BJ (cell line): ENCODE measurements at regions not wholly inside any gene's neighbourhood (a gene's known extent, or its start where the extent isn't known, plus 50 kb on each side); places are given as distances from the start of the nearest gene placed in this dataset.

ENCODE experiments used
- CTCF ChIA-PET: fragments of 350-600 bp; formaldehyde crosslinking; extraction: SDS; loops from one replicate; lab custom pipeline; 2021; ENCODE audit warnings: antibody characterized with exemption, inconsistent platforms; lab: Yijun Ruan, JAX
- POLR2A ChIA-PET: fragments of 300-600 bp; sonication (Branson Sonifier 250); formaldehyde crosslinking; extraction: SDS; loops from one replicate; lab custom pipeline; 2021; ENCODE audit warnings: antibody characterized with exemption; lab: Charles Lee
- DNase-seq: peaks from one replicate; pipeline ENCODE4 v3.0.0-alpha.2; 2011; ENCODE audit warnings: low read depth
- H3K27me3 ChIP-seq: 2 replicates; pipeline ENCODE4 v1.6.0; 2011; ENCODE audit warnings: low read length; ENCODE audit not compliant: control insufficient read depth, insufficient read depth
- H3K36me3 ChIP-seq: 2 replicates; pipeline ENCODE4 v1.5.1; 2011; ENCODE audit warnings: low read length; ENCODE audit not compliant: control insufficient read depth, insufficient read depth
- H3K4me3 ChIP-seq: 2 replicates; pipeline ENCODE4 v1.5.1; 2011; ENCODE audit warnings: low read depth, mild to moderate bottlenecking, control low read depth, low read length
- CTCF ChIP-seq: IDR thresholded peaks from 2 replicates; pipeline ENCODE4 v1.5.1; 2011; ENCODE audit warnings: low read depth, mild to moderate bottlenecking, control low read depth, inconsistent platforms, low read length, moderate library complexity; ENCODE audit not compliant: insufficient read depth

DNA sequence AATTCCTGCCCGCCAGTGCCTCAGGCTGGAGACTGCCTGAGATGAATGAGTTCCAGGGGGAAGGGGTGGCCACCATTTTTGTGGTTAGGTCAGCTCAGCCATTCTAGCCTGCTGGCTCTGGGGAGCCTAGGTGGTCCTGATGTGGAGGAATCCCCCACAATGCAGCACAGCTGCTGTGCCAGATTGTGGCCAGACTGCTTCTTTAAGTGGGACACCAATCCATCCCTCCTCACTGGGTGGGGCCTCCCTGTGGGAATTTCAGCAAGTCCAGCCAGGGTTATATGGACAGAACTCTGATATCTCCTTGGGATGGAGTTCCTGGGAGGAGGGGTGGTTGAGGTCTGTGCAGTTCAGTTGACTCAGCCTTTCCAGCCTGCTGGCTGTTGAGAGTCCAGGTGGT, 51.2 kb upstream of the DAP start:
- no peak for TF ChIP-seq CTCF
- Histone ChIP-seq H3K27me3 (peaks cover 2% of the 10 kb centered on the region), H3K36me3 (no peaks in the 10 kb centered on the region), H3K4me3 (no peak overlapping the region)
- no peak for DNase-seq
- ChIA-PET CTCF (interaction anchor here (1.3 kb wide), 1 partner anchor 22 kb away, joined by 3 read pairs; no protein-coding TSS in a partner anchor), POLR2A (no interaction called here)
